HG03045 (cell line): ENCODE measurements at regions not wholly inside any gene's neighbourhood (a gene's known extent, or its start where the extent isn't known, plus 50 kb on each side); places are given as distances from the start of the nearest gene placed in this dataset.

Experiments used
- ATAC-seq: cut with Tn5 transposase; IDR thresholded peaks from one replicate; pipeline ENCODE4 v1.9.1; 2021; ENCODE audit warnings: mild to moderate bottlenecking, moderate library complexity; ENCODE audit not compliant: unreplicated experiment

- ATAC-seq: no peak
Observed at GRCh38 chr2:16466133-16466820, 199.4 kb downstream of the CYRIA start.

- no peak for ATAC-seq
Observed at GRCh38 chr2:16464641-16465040, 201.0 kb downstream of the CYRIA start.

GRCh38 chr2:16462958-16463357, 202.7 kb downstream of the CYRIA start:
- no peak for ATAC-seq

GRCh38 chr2:16461672-16462071, 204.0 kb downstream of the CYRIA start:
- no peak for ATAC-seq

GRCh38 chr2:16459606-16460005, 206.0 kb downstream of the CYRIA start:
- no peak for ATAC-seq

GRCh38 chr2:16454621-16455020, 211.0 kb downstream of the CYRIA start:
- no peak for ATAC-seq

- no peak for ATAC-seq
Observed at GRCh38 chr2:16452123-16452522, 213.5 kb downstream of the CYRIA start.

- no peak for ATAC-seq
Observed at GRCh38 chr2:16446706-16447105, 218.9 kb downstream of the CYRIA start.

GRCh38 chr2:16442971-16443370, 222.7 kb downstream of the CYRIA start:
- ATAC-seq: no peak

- ATAC-seq: no peak
Observed at GRCh38 chr2:16441431-16441830, 224.2 kb downstream of the CYRIA start.

- ATAC-seq: no peak
Observed at GRCh38 chr2:16440898-16441297, 224.7 kb downstream of the CYRIA start.

GRCh38 chr2:16438613-16439321, 226.9 kb downstream of the CYRIA start:
- ATAC-seq: no peak

- ATAC-seq: no peak
Observed at GRCh38 chr2:16437189-16437588, 228.4 kb downstream of the CYRIA start.

GRCh38 chr2:16434393-16434792, 231.2 kb downstream of the CYRIA start:
- ATAC-seq: no peak

GRCh38 chr2:16430846-16431245, 234.8 kb downstream of the CYRIA start:
- ATAC-seq: no peak

- no peak for ATAC-seq
Observed at GRCh38 chr2:16429431-16430145, 236.0 kb downstream of the CYRIA start.

GRCh38 chr2:16429002-16429401, 236.6 kb downstream of the CYRIA start:
- ATAC-seq: no peak

GRCh38 chr2:16425462-16426336, 239.9 kb downstream of the CYRIA start:
- ATAC-seq: no peak

- no peak for ATAC-seq
Observed at GRCh38 chr2:16420421-16420820, 245.2 kb downstream of the CYRIA start.

GRCh38 chr2:16417726-16418125, 247.9 kb downstream of the CYRIA start:
- no peak for ATAC-seq

GRCh38 chr2:16416651-16417050, 249.0 kb downstream of the CYRIA start:
- ATAC-seq: no peak
